Testis (tissue), 2 donors: ENCODE measurements at regions not wholly inside any gene's neighbourhood (a gene's known extent, or its start where the extent isn't known, plus 50 kb on each side); places are given as distances from the start of the nearest gene placed in this dataset.
"Not testable (repeated sequence)": the region's sequence is repeated elsewhere in the genome, so short reads cannot be mapped to it uniquely, and the experiment has no call there.

Experiments
- DNase-seq: peaks from one replicate; pipeline ENCODE4 v3.0.0-alpha.2; 2019
- H3K27ac ChIP-seq, 2 donors: fragments of 200-600 bp; sonication (generic); one replicate each; pipeline ENCODE4 v1.5.1; 2019
- H3K27me3 ChIP-seq: fragments of 200-600 bp; sonication (generic); one replicate; pipeline ENCODE4 v1.5.1; 2019
- H3K36me3 ChIP-seq: fragments of 200-600 bp; sonication (generic); one replicate; pipeline ENCODE4 v1.5.1; 2017; ENCODE audit warnings: low read depth; ENCODE audit errors: missing control alignments
- H3K4me1 ChIP-seq: fragments of 200-600 bp; sonication (generic); one replicate; pipeline ENCODE4 v1.5.1; 2019
- H3K4me3 ChIP-seq, 2 donors: fragments of 200-600 bp; sonication (generic); one replicate each; pipeline ENCODE4 v1.5.1; 2017 to 2019
- H3K9me3 ChIP-seq: fragments of 200-600 bp; sonication (generic); one replicate; pipeline ENCODE4 v1.5.1; 2017
- POLR2A ChIP-seq: fragments of 450-650 bp; IDR thresholded peaks from one replicate; pipeline ENCODE4 v1.6.1; 2017; ENCODE audit warnings: antibody characterized with exemption, mild to moderate bottlenecking, moderate library complexity
- WGBS, 2 donors: methylation state at CpG; one replicate each; pipeline ENCODE4 v1.1.5; 2018; 5-methylcytosine and 5-hydroxymethylcytosine counted together
- intact Hi-C: fragments of 100-400 bp; cut with DNase I; formaldehyde crosslinking; loops from one replicate; pipeline ENCODE4 v1.15.1; 2023; ENCODE audit warnings: low total_unique reads
- TF ChIP-seq, protein P1 (sequence below), 3 experiments: fragments of 450-650 bp in 2 of 3; fragments of 200-600 bp in 1 of 3; sonication (generic) in 1 of 3; IDR thresholded peaks; one replicate each; pipeline ENCODE4 v1.5.1; 2016 to 2019; ENCODE audit warnings: antibody characterized with exemption in 3 of 3, mild to moderate bottlenecking in 2 of 3, moderate library complexity in 1 of 3

DNA sequence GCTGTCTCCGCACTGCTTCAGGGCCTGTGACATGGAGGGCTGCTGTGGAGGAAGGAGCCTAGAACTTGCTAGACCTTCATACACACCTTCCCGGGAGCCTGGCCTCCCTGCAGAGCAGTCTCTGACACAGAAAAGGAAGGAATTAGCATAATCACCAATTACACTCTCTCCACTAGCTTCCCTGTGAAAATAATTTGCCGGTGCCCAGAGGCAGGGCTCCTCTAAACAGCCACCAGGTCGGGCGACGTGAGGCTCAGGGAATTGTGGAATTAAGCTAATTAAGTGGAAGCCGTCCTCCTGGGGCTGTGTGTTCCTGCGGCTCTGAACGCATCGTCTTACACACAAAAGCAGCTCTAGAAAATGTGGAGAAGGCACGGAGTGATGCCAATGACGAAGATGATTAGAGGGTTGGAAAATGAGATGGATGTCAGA is 82.6 kb downstream of the NENF start:
- no peak overlapping the region for H3K27ac ChIP-seq
- no peaks in the 10 kb centered on the region for H3K4me1 ChIP-seq
- no peak for TF ChIP-seq POLR2A
- TF ChIP-seq, protein P1, sequence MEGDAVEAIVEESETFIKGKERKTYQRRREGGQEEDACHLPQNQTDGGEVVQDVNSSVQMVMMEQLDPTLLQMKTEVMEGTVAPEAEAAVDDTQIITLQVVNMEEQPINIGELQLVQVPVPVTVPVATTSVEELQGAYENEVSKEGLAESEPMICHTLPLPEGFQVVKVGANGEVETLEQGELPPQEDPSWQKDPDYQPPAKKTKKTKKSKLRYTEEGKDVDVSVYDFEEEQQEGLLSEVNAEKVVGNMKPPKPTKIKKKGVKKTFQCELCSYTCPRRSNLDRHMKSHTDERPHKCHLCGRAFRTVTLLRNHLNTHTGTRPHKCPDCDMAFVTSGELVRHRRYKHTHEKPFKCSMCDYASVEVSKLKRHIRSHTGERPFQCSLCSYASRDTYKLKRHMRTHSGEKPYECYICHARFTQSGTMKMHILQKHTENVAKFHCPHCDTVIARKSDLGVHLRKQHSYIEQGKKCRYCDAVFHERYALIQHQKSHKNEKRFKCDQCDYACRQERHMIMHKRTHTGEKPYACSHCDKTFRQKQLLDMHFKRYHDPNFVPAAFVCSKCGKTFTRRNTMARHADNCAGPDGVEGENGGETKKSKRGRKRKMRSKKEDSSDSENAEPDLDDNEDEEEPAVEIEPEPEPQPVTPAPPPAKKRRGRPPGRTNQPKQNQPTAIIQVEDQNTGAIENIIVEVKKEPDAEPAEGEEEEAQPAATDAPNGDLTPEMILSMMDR (IDR thresholded peaks at IDR 0.05): no peak
- WGBS, 2 donors: 36 to 38% methylated on average over 11 to 12 of the region's 12 CpGs
- DNase-seq: peak; percentile 17
- no peaks in the 10 kb centered on the region for H3K9me3 ChIP-seq
- intact Hi-C loops: no loop called here
- H3K27me3 ChIP-seq: no peaks in the 10 kb centered on the region
- no peaks in the 10 kb centered on the region for H3K36me3 ChIP-seq
- peak overlapping the region; percentile 49 to 57 for H3K4me3 ChIP-seq

DNA sequence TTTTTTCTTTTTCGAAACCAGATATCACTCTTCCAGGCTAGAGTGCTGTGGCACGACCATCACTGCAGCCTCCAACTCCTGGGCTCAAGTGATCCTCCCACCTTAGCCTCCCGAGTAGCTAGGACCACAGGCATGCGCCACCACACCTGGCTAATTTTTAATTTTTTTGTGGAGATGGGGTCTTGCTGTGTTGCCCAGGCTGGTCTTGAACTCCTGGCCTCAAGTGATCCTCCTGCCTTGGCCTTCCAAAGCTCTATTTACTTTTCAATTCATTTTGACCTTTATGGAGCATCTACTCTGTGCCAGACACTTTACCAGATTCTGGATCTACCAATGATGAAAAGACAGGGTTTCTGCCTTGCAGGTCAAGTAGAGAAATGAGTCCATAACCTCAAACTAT is 83.3 kb downstream of the NENF start:
- H3K4me1 ChIP-seq, H3K36me3 ChIP-seq, H3K27me3 ChIP-seq, DNase-seq, intact Hi-C loops, H3K27ac ChIP-seq, H3K4me3 ChIP-seq, H3K9me3 ChIP-seq: not testable (repeated sequence)
- WGBS, 2 donors: 67 to 81% methylated on average over 4 of the region's 4 CpGs

DNA sequence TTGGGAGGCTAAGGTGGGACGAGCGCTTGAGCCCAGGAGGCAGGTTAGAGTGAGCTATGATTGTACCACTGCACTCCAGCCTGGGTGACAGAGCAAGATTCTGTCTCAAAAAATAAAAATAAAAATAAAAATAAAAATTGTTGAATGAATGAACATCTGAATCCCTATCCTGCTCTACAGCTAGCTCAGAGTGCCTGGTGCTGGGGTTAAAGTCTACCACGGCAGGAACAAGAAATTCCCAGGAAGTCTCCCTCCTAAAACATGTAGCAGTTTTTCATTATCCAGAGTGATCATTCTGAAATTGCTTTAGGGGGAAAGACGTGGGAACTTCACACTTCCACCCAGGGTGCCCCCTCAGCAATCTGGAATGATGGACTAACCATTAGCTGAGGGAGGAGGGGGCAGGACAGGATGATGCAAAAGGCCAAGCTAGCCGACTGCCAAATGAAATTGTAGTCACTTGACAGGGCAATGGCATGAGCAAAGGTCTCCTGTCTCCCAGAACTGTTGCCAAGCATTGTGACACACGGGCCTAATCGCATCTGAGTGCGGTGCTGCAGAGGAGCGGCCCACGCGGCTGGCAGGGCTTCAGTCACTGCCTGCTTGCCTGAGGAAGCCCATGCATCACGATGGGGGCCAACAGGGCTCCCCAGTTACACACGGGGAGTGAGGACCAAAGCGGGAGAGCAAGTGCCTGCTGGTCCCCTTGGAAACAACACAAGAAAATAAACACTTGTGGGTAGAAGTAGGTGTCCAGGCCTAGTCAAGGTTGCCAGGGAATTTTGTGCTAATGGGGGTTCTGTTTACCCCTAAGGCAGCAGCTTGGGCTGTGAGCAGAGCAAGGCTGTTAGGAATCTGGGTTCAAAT is 85.7 kb downstream of the NENF start:
- H3K9me3 ChIP-seq: no peaks in the 10 kb centered on the region
- no peaks in the 10 kb centered on the region for H3K4me1 ChIP-seq
- H3K27ac ChIP-seq: no peak overlapping the region
- peak; percentile 77 for DNase-seq
- 54 to 67% methylated on average over 8 to 14 of the region's 14 CpGs for WGBS, 2 donors
- intact Hi-C loops: no loop called here
- no peaks in the 10 kb centered on the region for H3K27me3 ChIP-seq
- TF ChIP-seq, protein P1 (IDR thresholded peaks at IDR 0.05): no peak
- no peak for TF ChIP-seq POLR2A
- no peaks in the 10 kb centered on the region for H3K36me3 ChIP-seq
- H3K4me3 ChIP-seq: no peak overlapping the region

DNA sequence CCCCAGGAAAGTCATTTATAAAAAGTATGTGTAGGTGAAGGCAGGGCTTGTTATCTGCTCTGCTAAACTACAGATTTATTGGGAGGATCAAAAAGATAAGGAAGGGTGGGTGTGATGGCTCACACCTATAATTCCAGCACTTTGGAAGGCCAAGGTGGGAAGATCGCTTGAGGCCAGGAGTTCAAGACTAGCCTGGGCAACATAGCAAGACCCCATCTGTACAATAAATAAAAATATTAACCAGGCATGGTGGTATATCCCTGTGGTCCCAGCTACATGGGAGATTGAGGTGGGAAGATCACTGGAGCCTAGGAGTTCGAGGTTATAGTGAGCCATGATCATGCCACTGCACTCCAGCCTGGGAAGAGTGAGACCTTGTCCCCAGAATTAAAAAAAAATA is 86.4 kb downstream of the NENF start:
- intact Hi-C loops: no loop called here
- WGBS, 2 donors: 96 to 97% methylated on average over 2 of the region's 2 CpGs

DNA sequence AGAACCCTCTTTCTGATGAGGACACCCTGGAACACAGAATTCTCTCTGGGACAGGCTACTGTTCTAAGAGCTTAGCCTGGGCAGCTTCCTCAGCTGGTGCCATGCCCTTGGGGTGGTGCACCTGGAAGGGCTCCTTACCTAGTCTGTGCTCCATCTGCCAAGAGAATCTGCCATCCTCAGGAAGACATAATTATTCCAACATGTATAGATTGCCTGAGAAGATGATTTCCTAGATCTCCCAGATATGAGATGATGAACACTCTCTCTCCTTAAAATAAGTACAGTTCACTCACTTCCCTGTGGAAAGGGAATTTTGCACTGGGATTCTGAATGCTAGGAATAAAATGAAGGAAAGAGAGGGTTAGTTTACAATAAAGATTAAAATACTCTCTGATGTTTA is 87.6 kb downstream of the NENF start:
- no peak overlapping the region for H3K27ac ChIP-seq
- intact Hi-C loops: no loop called here
- no peaks in the 10 kb centered on the region for H3K36me3 ChIP-seq
- no peak overlapping the region for H3K4me3 ChIP-seq
- TF ChIP-seq, protein P1 (IDR thresholded peaks at IDR 0.05): no peak
- no peak for TF ChIP-seq POLR2A
- DNase-seq: no peak
- H3K9me3 ChIP-seq: no peaks in the 10 kb centered on the region
- no peaks in the 10 kb centered on the region for H3K4me1 ChIP-seq
- no peaks in the 10 kb centered on the region for H3K27me3 ChIP-seq

More for the DNA sequence above, 86.4 kb downstream of the NENF start:
- no peaks in the 10 kb centered on the region for H3K36me3 ChIP-seq
- H3K4me1 ChIP-seq: no peaks in the 10 kb centered on the region
- H3K27ac ChIP-seq: no peak overlapping the region
- H3K9me3 ChIP-seq: no peaks in the 10 kb centered on the region
- no peak overlapping the region for H3K4me3 ChIP-seq
- no peaks in the 10 kb centered on the region for H3K27me3 ChIP-seq
- no peak for DNase-seq
- no peak for TF ChIP-seq POLR2A
- TF ChIP-seq, protein P1 (IDR thresholded peaks at IDR 0.05): no peak
